HG03135 (cell line): ENCODE measurements at regions not wholly inside any gene's neighbourhood (a gene's known extent, or its start where the extent isn't known, plus 50 kb on each side); places are given as distances from the start of the nearest gene placed in this dataset.
"Not testable (repeated sequence)": the region's sequence is repeated elsewhere in the genome, so short reads cannot be mapped to it uniquely, and the experiment has no call there.

Source experiments
- ATAC-seq: cut with Tn5 transposase; IDR thresholded peaks from one replicate; pipeline ENCODE4 v1.9.1; 2021; ENCODE audit warnings: mild to moderate bottlenecking, moderate library complexity; ENCODE audit not compliant: unreplicated experiment

DNA sequence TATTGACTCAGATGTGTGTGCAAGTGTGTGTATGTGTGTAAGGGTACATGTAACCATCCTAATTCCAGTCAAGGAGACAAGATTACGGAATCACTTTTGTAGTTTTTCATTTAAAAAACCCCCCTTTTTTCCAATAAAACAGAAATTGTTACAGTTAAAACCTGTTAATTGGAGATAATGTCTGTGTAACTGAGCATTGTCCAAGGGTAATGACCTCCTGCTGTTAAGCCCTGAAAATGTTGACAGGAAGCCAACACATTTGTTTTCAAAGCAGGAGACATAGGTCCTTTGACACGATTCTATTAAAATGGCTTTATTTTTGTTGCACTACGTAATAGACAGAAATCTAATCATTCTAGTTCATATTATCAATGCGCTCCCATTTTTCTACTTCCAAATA lies 457.3 kb upstream of the ARRDC3 start:
- ATAC-seq, result no peak

GRCh38 chr5:91839721-91840120 lies 456.6 kb upstream of the ARRDC3 start:
- ATAC-seq, result no peak

DNA sequence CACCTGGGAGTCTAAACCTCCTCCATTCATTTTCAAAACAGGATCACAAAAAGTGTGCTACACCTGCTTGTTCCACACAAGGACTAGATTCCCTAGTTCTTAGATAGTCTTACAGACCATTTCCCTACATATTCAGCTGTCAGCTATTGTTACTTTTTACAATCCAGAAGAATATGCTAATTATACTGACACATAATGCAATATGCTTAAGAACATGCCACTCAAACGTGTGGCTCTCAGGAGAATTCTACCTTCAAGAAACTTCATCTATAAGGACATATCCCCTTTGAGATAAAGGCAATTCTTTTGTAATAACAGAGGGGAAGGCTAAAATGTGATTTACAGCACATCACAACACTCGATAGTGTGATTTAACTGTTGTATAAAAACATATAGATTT lies 456.1 kb upstream of the ARRDC3 start:
- ATAC-seq, result no peak

- no peak for ATAC-seq
Observed at GRCh38 chr5:91830361-91830953, 447.3 kb upstream of the ARRDC3 start.

- no peak for ATAC-seq
Observed at GRCh38 chr5:91825618-91826017, 442.5 kb upstream of the ARRDC3 start.

DNA sequence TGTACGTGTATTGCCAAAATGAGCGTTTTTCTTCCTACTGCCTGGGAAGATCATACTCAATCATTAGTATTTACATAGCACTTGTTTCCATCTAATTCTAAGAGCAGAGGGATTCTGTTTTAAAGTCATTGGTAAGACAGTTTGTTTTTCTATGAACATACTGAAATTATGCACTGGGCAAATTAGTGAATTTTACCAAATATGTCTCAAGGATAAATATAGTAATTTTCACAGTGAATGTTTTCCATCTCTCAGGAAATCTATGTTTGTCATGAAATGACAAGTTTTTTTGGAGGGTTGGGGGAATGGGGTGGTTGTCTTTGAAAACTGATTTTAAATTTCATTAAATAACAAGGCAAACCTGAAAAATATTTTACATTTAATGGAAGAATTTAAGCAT lies 441.3 kb upstream of the ARRDC3 start:
- ATAC-seq, result no peak

DNA sequence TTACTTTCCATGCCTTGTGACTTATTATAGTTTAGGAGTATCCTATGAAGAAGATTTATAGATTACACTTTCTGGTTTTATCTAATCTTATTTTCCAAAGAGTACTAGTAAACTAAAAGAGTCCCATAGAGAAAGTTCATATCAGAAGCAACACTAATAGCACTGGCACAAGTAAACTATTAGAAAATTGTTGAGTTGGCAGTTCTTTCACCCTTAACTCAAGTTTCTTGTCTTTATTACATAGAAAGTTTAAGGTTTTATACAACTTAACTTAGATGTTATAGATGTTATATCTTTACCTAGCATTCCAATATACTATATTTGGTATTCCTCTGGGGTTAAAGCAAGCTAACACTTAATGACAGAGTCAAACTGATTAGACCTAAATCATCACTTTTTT lies 437.8 kb upstream of the ARRDC3 start:
- no peak for ATAC-seq

DNA sequence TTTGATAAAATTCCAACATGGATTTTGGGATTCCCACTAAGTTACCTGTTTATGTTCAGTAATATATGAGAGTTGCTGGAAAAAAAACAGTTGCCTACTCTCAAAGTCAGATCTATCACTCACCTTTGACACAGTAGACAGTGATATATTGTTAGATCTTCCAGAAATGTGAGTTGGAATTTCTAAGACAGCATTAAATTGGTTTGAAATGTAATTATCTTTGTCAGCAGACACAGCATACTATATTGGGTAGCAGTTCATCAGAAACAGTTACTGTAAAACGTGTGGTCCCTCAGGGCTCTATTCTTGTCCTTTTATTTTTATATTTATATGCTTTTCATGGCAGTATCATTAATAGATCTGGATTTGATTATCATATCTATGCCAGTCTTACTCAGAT lies 433.6 kb upstream of the ARRDC3 start:
- no peak for ATAC-seq

DNA sequence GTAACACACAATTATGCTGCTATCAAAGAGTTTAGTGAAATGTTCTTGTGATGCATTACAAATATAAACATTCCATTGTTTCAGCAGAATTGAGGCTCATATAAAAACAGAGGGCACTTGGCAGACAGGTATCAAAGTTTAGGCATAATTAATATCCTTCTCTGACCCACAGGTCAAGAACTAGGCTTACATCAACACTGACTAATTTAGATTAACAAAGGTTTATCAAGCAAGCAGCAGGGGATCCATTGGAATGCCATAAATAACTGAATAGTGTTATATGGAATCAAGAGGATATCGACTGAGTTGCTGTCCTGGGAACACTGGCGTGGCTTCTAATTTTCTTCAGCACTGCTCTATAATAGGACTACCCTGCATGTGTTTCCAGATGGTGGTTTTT lies 414.5 kb upstream of the ARRDC3 start:
- ATAC-seq, result no peak

GRCh38 chr5:91794856-91795548 lies 411.9 kb upstream of the ARRDC3 start:
- no peak for ATAC-seq

- no peak for ATAC-seq
Observed at GRCh38 chr5:91794455-91794854, 411.3 kb upstream of the ARRDC3 start.

GRCh38 chr5:91787718-91788117 lies 404.6 kb upstream of the ARRDC3 start:
- ATAC-seq, result no peak

DNA sequence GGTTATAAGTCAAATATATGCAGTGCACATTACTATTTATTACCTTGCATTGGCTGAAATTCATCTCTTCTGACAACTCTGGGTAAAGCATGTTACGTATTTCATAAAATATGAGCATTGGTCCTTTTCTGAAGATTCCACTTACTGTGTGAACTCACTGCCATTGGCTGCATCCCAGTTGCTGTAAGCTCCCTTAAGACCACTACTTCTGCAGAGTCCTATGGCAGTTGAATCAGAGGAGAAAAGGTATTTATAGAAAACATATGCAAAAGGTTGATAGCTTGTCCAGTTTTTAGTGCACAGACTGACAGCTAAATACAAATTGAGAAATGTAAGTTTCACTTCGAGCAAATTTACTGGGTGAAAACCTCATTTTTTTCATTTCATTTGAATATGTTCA lies 394.6 kb upstream of the ARRDC3 start:
- no peak for ATAC-seq

GRCh38 chr5:91776249-91776648 lies 393.1 kb upstream of the ARRDC3 start:
- no peak for ATAC-seq

DNA sequence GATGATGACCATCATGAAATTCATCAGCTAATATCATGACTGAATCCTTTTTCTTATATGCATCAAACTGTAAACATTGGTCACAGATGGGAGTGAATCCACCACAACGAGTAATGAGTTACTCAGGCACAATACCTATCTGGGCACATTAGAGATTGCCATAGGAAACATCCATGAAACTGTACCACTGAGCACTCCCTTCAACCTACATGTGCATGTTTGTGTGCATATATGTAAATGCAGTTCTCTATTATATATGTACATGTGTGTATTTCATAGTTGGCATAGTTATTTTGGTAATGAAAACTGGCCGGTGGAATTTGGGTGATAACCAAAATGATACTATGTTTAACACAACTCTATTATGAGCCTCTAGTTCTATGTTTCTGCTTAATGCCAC lies 387.3 kb upstream of the ARRDC3 start:
- no peak for ATAC-seq

- not testable (repeated sequence) for ATAC-seq
Observed at GRCh38 chr5:91757383-91757782, 374.3 kb upstream of the ARRDC3 start.

DNA sequence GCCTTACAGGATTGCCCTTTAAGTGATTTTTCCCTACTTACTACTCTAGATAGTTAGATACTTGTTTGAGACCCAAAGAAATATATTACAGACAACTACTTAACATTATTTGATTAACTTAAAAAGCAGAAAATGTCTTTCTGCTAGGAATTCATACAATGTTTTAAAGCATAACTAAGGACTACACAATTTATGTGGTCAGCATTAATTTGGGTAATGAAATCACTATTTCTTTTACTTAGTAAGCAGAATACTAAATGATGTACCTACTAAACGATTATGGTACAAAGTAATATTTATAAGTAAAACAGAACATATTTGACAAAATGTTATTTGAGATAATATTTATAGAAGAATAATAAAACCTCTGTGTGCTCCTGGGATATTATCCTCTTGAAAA lies 371.9 kb upstream of the ARRDC3 start:
- ATAC-seq, result no peak

- not testable (repeated sequence) for ATAC-seq
Observed at GRCh38 chr5:91744470-91744869, 361.4 kb upstream of the ARRDC3 start.

- ATAC-seq, result no peak
Observed at GRCh38 chr5:91742550-91742949, 359.4 kb upstream of the ARRDC3 start.

DNA sequence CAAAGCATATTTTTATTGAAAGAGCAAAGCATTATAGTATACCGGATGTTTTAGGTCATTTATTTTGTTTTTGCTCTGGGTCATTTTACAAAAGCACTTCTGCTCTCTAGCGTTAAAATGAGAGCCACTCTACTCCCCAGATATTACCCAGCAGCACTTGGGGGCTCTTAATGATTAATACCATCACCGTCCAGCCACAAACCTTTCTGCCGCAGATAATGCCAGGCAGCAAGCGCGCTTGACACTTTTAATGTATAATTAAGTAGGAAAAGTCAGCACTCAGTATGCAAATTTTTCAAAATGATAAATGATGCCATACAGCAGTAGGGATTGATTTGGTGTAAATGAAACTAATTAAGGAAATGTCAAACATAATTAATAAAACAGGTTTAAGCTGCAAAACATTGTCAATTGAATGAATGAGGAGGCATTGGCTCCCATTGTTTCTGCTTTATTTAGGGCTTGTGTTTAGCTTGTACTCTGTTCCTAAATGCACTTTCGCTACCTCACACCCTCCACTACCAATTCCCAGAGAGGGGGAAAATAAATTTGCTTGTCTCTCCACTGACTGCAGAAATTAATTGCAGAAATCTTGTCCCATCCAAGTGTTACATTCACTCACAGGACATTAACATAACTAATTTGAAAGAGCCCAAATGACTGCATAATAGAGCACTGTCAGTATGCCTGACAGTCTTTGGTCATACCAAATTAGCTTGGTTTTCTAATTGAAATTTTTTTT lies 358.8 kb upstream of the ARRDC3 start:
- ATAC-seq, result no peak

GRCh38 chr5:91730026-91730425 lies 346.9 kb upstream of the ARRDC3 start:
- no peak for ATAC-seq

- ATAC-seq, result no peak
Observed at GRCh38 chr5:91727463-91727862, 344.3 kb upstream of the ARRDC3 start.
